Activated CD4-positive, alpha-beta T cell treated with anti-CD3 and anti-CD28 coated beads, Interleukin-10, Interleukin-2, amounts not matched to agents 100 ng/mL and 50 ng/mL, durations not matched to agents 16 hours and 8 hours (primary cell): ENCODE measurements at regions not wholly inside any gene's neighbourhood (a gene's known extent, or its start where the extent isn't known, plus 50 kb on each side); places are given as distances from the start of the nearest gene placed in this dataset.
"Not testable (repeated sequence)": the region's sequence is repeated elsewhere in the genome, so short reads cannot be mapped to it uniquely, and the experiment has no call there.

Source experiments
- DNase-seq: peaks from one replicate; pipeline ENCODE4 v3.0.0-alpha.2; 2020

GRCh38 chr13:88622362-88622973 lies 951.3 kb downstream of the SLITRK5 start:
- DNase-seq: peak; percentile 1

- DNase-seq: no peak
These were observed 952.0 kb downstream of the SLITRK5 start for GRCh38 chr13:88623150-88623549.

- no peak for DNase-seq
These were observed 955.9 kb downstream of the SLITRK5 start for GRCh38 chr13:88627071-88627470.

DNA sequence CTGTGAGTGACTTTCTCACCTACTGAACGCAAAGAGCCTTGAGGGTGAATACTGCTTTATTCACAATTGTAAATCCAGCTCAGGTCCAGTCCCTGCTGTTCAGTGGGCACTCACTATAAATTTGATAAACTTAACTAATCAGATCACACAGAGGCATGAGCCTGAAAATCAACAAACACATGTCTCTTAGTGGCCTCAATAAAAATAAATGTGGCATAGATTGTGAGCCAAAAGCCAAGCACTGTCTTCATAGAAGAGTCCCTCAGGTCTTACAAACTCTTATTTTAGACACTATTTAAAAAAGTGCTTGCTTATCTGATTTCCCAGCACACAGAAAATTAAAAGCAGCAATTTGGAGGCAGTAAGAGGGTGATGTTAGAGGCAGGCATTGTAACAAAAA lies 957.7 kb downstream of the SLITRK5 start:
- no peak for DNase-seq

DNA sequence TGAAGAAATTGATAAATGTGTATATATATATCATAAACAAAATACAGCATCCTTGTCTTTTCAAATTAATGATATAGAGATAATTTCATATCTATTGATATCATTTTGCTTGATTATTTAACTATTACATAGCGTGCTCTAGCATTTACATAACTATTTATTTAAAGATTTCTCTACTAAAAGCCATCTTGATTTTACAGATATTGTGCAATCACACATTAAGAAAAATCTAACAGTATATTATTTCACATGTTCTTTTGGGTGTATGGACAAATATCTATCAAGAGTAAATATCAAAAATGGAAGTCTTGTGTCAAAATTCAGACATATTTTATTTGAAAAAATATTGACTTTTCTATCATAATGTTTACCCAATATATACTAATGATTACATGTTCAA lies 966.8 kb downstream of the SLITRK5 start:
- DNase-seq: no peak

- DNase-seq: no peak
These were observed 972.1 kb downstream of the SLITRK5 start for GRCh38 chr13:88643233-88643632.

DNA sequence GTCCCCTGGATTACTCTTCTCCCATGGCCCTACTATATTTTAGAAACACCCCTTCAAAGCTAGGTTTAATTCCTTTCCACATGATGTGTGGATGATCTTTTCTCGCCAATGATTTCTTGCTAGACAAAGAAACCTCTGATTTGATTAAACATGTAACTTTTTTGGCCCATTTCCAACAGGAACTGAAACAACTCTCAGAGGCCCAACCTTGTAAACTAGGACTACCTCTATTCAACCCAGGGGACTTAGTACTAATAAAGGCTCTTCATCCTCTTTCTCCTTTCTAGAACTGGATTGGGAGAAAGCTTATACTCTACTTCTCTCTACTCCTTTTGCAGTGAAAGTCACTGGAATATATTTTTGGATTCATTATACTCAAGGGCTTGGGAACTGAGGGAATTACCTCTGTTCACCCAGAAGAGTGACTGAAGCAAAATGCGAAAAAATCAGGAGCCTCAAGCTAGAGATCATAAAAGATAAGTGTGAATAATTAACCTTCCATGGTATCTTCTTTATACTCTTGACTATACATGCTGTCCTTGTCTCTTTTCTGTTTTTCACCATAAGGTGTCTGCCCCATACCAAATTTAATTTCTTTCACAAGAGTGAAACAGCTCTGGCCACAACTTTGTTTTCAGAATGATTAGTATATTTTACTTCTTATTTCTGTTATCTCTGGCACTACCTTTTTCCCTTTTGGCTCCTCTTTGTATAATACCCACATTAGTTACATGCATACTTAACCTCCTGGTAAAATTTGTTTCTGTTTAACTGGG lies 977.6 kb downstream of the SLITRK5 start:
- DNase-seq: no peak

- no peak for DNase-seq
These were observed 978.7 kb downstream of the SLITRK5 start for GRCh38 chr13:88649855-88650254.

DNA sequence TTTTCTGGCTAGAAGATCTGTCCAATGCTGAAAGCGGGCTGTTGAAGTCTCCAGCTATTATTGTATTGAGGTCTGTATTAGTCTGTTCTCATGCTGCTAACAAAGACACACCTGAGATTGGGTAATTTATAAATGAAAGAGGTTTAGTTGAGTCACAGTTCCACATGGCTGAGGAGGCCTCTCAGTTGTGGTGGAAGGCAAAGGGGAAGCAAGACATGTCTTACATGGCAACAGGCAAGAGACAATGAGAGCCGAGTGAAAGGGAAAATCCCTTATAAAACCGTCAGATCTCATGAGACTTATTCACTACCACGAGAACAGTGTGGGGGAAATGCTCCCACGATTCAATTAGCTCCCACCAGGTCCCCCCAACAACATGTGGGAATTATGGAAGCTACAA lies 980.4 kb downstream of the SLITRK5 start:
- DNase-seq: no peak

GRCh38 chr13:88656751-88657150 lies 985.6 kb downstream of the SLITRK5 start:
- DNase-seq: no peak

- DNase-seq: no peak
These were observed 999.3 kb downstream of the SLITRK5 start for GRCh38 chr13:88670509-88670908.

- no peak for DNase-seq
These were observed 1003.7 kb downstream of the SLITRK5 start for GRCh38 chr13:88674841-88675240.

DNA sequence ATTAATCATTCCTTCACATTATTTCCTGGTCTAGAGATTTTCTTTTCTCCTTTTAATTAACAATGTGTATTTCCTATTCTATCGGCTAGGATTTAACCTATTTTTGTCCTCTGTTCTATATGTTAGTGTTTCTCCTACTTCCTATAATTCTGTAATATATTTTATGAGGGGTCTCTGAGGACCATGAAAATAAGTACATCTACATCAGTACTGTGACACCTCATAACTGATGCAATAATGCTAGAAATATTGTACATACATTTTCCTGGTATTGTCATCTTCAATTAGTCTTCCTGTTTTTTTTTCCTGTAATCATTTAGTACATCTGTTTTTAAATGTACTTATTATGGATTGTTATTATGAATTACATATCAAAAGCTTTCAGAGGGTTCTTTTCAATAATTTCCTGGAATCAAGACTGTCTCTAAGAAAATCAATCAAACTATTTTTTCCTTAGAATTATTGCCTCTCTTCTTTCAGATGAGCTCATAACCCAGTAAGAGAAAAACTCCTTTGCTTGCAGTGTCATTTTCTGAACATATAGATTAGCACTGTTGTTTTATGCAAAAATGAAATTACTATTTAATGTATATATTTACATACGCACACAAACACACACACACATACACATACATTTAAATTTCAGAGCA lies 1004.3 kb downstream of the SLITRK5 start:
- no peak for DNase-seq

DNA sequence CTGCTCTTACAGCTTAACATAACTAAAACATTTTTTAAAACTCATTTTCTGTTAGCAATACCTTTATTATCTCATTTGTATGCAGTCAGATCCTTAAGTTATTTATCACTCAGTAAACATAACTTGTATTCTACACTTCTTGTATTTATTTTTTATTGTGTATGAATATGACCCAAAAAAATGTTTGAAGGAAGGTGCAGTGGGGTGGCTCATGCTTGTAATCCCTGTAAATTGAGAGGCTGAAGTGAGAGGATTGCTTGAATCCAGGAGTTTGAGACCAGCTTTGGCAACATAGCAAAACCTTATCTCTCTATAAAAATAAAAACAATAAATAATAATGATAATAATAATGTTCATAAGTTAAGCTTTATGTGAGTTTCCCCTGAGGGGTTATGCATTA lies 1004.8 kb downstream of the SLITRK5 start:
- no peak for DNase-seq

DNA sequence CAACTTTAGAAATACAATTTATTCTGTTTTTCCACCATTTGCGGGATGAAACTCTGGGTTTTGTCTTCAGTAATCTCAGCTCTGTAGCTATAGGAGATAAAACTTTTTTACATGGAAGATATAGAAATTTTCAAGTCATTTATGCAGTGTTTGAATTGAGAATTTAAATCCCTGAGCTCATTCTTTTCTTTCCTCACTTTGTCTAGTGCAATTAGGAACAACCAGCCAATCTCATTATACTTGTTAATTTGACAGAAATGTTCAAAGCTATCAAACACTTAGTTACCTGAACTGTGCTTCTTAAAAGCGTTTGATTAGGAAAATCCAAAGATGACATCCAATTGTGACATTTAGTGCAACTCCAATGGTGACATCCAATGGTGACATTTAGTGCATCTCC lies 1014.3 kb downstream of the SLITRK5 start:
- DNase-seq: no peak

DNA sequence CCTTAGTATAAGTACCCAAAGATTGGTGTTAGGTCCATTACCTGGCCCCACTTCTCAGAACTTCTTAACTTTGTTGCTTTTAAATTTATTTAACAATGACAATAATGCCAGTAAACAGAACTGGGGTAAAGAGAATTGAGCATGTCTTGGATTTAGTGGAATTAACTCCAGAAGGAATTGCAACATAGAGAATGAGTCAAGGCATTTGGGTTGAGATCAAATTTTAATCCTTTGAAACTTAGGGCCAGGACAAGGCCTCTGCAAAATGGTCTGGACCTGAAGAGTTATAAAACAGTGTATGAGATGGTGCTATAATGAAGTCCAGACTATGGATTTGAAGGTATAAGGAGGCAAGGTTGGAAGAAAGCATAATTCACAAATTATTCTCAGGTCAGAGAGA lies 1030.4 kb downstream of the SLITRK5 start:
- no peak for DNase-seq

DNA sequence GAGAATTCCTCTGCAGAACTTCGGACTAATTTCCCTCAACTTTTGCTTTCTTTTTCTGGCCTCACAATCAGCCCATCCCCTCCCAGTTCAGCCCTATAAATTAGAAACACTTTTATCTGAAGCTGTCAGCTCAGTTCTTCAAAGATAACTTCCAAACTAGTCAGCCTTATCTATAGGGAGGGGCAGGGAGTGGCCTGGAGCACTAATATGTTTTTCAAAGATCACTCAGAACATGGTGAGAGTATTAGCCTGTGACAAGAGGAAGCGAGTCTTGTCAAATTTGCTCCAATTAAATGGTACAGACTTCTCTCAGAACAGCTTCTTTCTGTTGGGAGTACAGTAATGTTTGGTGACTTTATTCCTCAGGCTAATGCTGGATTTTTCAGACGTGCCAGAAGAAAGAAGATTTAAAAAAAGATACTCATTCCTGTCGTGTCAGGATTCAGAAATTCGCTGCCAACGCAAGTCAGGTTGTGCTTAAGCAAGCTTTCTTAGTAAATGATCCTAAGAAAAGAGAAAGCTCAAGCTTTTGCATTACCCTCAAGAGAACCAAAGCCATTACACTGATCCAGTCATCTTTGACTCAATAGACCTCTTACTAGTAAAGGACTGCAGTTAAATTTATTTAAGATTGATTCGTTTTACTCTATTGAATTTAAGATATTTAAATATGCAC lies 1033.6 kb downstream of the SLITRK5 start:
- no peak for DNase-seq

- DNase-seq: no peak
These were observed 1036.5 kb downstream of the SLITRK5 start for GRCh38 chr13:88707646-88708045.

- DNase-seq: no peak
These were observed 1046.8 kb downstream of the SLITRK5 start for GRCh38 chr13:88717946-88718345.

GRCh38 chr13:88718781-88719180 lies 1047.6 kb downstream of the SLITRK5 start:
- DNase-seq: no peak

GRCh38 chr13:88726075-88726474 lies 1054.9 kb downstream of the SLITRK5 start:
- DNase-seq: no peak

- not testable (repeated sequence) for DNase-seq
These were observed 1056.1 kb downstream of the SLITRK5 start for GRCh38 chr13:88727236-88727635.

GRCh38 chr13:88729605-88730004 lies 1058.4 kb downstream of the SLITRK5 start:
- DNase-seq: no peak

DNA sequence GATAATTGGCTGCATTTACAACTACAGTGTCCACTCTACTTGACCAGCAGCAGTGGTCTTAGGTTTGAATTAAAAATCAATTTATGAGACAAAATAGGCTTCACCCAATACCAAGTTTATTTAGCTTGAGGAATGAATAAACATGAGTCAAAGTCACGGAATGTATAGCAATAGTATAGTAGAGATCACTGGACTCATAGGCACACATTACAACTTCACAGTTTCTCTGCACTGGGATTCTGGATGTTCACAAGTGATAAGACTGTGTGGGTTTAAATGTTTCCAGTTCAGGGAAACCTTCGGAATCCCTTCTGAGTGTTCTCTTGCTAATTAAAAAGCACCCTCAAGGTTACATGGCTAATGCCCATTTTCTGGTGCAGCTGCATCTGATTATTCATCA lies 1064.9 kb downstream of the SLITRK5 start:
- no peak for DNase-seq
